ENCODE measurements at regions not wholly inside any gene's neighbourhood (a gene's known extent, or its start where the extent isn't known, plus 50 kb on each side); places are given as distances from the start of the nearest gene placed in this dataset.
A peak's percentile ranks its signal among the peaks of the same experiment; 100 is the strongest.

- TF ChIP-seq GATA3 (IDR thresholded peaks at IDR 0.05; ENCODE audit: low read depth, low read length) (peak; percentile 68), GATA2 (IDR thresholded peaks at IDR 0.05; ENCODE audit: low read depth, low read length) (peak; percentile 72; the same call in 1 of the 2 replicates)
Measured at GRCh38 chr7:96770758-96771157, 61.1 kb upstream of the SEM1 start.

- no peak for TF ChIP-seq GATA3 (IDR thresholded peaks at IDR 0.05; ENCODE audit: low read depth, low read length)
- no peak for TF ChIP-seq GATA2 (IDR thresholded peaks at IDR 0.05; ENCODE audit: low read depth, low read length)
Measured at GRCh38 chr7:96772139-96772694, 62.6 kb upstream of the SEM1 start.

GRCh38 chr7:96773483-96773882, 63.8 kb upstream of the SEM1 start:
- TF ChIP-seq GATA3 (IDR thresholded peaks at IDR 0.05; ENCODE audit: low read depth, low read length), result no peak
- no peak for TF ChIP-seq GATA2 (IDR thresholded peaks at IDR 0.05; ENCODE audit: low read depth, low read length)

- TF ChIP-seq GATA3 (IDR thresholded peaks at IDR 0.05; ENCODE audit: low read depth, low read length), result no peak
- TF ChIP-seq GATA2 (IDR thresholded peaks at IDR 0.05; ENCODE audit: low read depth, low read length), result no peak
Measured at GRCh38 chr7:96774358-96774757, 64.7 kb upstream of the SEM1 start.

- TF ChIP-seq GATA3 (IDR thresholded peaks at IDR 0.05; ENCODE audit: low read depth, low read length), result no peak
- 0 out of 2 replicates have a peak, but pooled peaks have one; percentile 19 for TF ChIP-seq GATA2 (IDR thresholded peaks at IDR 0.05; ENCODE audit: low read depth, low read length)
Measured at GRCh38 chr7:96775046-96775445, 65.4 kb upstream of the SEM1 start.

GRCh38 chr7:96778263-96778662, 68.6 kb upstream of the SEM1 start:
- TF ChIP-seq GATA3 (IDR thresholded peaks at IDR 0.05; ENCODE audit: low read depth, low read length) (no peak), GATA2 (IDR thresholded peaks at IDR 0.05; ENCODE audit: low read depth, low read length) (no peak)

- no peak for TF ChIP-seq GATA2 (IDR thresholded peaks at IDR 0.05; ENCODE audit: low read depth, low read length)
- TF ChIP-seq GATA3 (IDR thresholded peaks at IDR 0.05; ENCODE audit: low read depth, low read length), result no peak
Measured at GRCh38 chr7:96781919-96782318, 72.3 kb upstream of the SEM1 start.

GRCh38 chr7:96784597-96784996, 75.0 kb upstream of the SEM1 start:
- TF ChIP-seq GATA2 (IDR thresholded peaks at IDR 0.05; ENCODE audit: low read depth, low read length) (no peak), GATA3 (IDR thresholded peaks at IDR 0.05; ENCODE audit: low read depth, low read length) (no peak)

GRCh38 chr7:96786261-96786997, 76.8 kb upstream of the SEM1 start:
- no peak for TF ChIP-seq GATA3 (IDR thresholded peaks at IDR 0.05; ENCODE audit: low read depth, low read length)
- TF ChIP-seq GATA2 (IDR thresholded peaks at IDR 0.05; ENCODE audit: low read depth, low read length), result peak; percentile 44; the same call in 1 of the 2 replicates

- TF ChIP-seq GATA2 (IDR thresholded peaks at IDR 0.05; ENCODE audit: low read depth, low read length), result no peak
- no peak for TF ChIP-seq GATA3 (IDR thresholded peaks at IDR 0.05; ENCODE audit: low read depth, low read length)
Measured at GRCh38 chr7:96786998-96787395, 77.4 kb upstream of the SEM1 start.

- no peak for TF ChIP-seq GATA3 (IDR thresholded peaks at IDR 0.05; ENCODE audit: low read depth, low read length)
- no peak for TF ChIP-seq GATA2 (IDR thresholded peaks at IDR 0.05; ENCODE audit: low read depth, low read length)
Measured at GRCh38 chr7:96789914-96790313, 80.3 kb upstream of the SEM1 start.

GRCh38 chr7:96792115-96792514, 82.5 kb upstream of the SEM1 start:
- TF ChIP-seq GATA2 (IDR thresholded peaks at IDR 0.05; ENCODE audit: low read depth, low read length), result no peak
- TF ChIP-seq GATA3 (IDR thresholded peaks at IDR 0.05; ENCODE audit: low read depth, low read length), result no peak

GRCh38 chr7:96794063-96794462, 84.4 kb upstream of the SEM1 start:
- no peak for TF ChIP-seq GATA2 (IDR thresholded peaks at IDR 0.05; ENCODE audit: low read depth, low read length)
- TF ChIP-seq GATA3 (IDR thresholded peaks at IDR 0.05; ENCODE audit: low read depth, low read length), result no peak

- TF ChIP-seq GATA3 (IDR thresholded peaks at IDR 0.05; ENCODE audit: low read depth, low read length) (no peak), GATA2 (IDR thresholded peaks at IDR 0.05; ENCODE audit: low read depth, low read length) (no peak)
Measured at GRCh38 chr7:96800122-96800521, 90.5 kb upstream of the SEM1 start.

- TF ChIP-seq GATA2 (IDR thresholded peaks at IDR 0.05; ENCODE audit: low read depth, low read length) (peak; percentile 55), GATA3 (IDR thresholded peaks at IDR 0.05; ENCODE audit: low read depth, low read length) (no peak)
Measured at GRCh38 chr7:96800824-96801223, 91.2 kb upstream of the SEM1 start.
